Mesenchymal stem cell (in vitro differentiated cells and primary cell): ENCODE measurements at regions not wholly inside any gene's neighbourhood (a gene's known extent, or its start where the extent isn't known, plus 50 kb on each side); places are given as distances from the start of the nearest gene placed in this dataset.
"Not testable (repeated sequence)": the region's sequence is repeated elsewhere in the genome, so short reads cannot be mapped to it uniquely, and the experiment has no call there.

Experiments used
- DNase-seq: peaks from one replicate; pipeline ENCODE4 v3.0.0-alpha.2; 2013
- H2AFZ ChIP-seq: one replicate; pipeline ENCODE4 v1.6.1; 2013; ENCODE audit warnings: low read depth, mild to moderate bottlenecking, control low read depth, inconsistent platforms, low read length, moderate library complexity
- H2AK5ac ChIP-seq: 2 replicates; pipeline ENCODE4 v1.6.1; 2013; ENCODE audit warnings: low read length, moderate library complexity, mild to moderate bottlenecking, inconsistent platforms; ENCODE audit not compliant: severe bottlenecking
- H2BK120ac ChIP-seq: one replicate; pipeline ENCODE4 v1.6.1; 2013; ENCODE audit warnings: low read depth, mild to moderate bottlenecking, inconsistent platforms, low read length, moderate library complexity
- H2BK12ac ChIP-seq, 2 experiments: one replicate each; pipeline ENCODE4 v1.6.1; 2013; ENCODE audit warnings: inconsistent platforms in 2 of 2, low read length in 2 of 2, mild to moderate bottlenecking in 2 of 2, moderate library complexity in 2 of 2, control low read depth in 1 of 2
- H2BK15ac ChIP-seq: one replicate; pipeline ENCODE4 v1.6.1; 2013; ENCODE audit warnings: mild to moderate bottlenecking, low read depth, inconsistent platforms; ENCODE audit not compliant: poor library complexity, severe bottlenecking
- H2BK5ac ChIP-seq: 2 replicates; pipeline ENCODE4 v1.6.1; 2013; ENCODE audit warnings: low read depth, mild to moderate bottlenecking, low read length, control low read depth, inconsistent platforms; ENCODE audit not compliant: poor library complexity, severe bottlenecking
- H3K14ac ChIP-seq, 2 experiments: one replicate each; pipeline ENCODE4 v1.6.1; 2013; ENCODE audit warnings: inconsistent platforms in 2 of 2, low read length in 2 of 2, control low read depth in 1 of 2, mild to moderate bottlenecking in 1 of 2, moderate library complexity in 1 of 2
- H3K18ac ChIP-seq, 2 experiments: one replicate each; pipeline ENCODE4 v1.6.1; 2013; ENCODE audit warnings: inconsistent platforms in 2 of 2, low read length in 2 of 2, control low read depth in 1 of 2, low read depth in 1 of 2, mild to moderate bottlenecking in 1 of 2
- H3K23ac ChIP-seq, 2 experiments: one replicate each; pipeline ENCODE4 v1.6.1; 2013; ENCODE audit warnings: inconsistent platforms in 2 of 2, low read length in 2 of 2, mild to moderate bottlenecking in 2 of 2, moderate library complexity in 2 of 2, control low read depth in 1 of 2
- H3K27ac ChIP-seq: 2 replicates; pipeline ENCODE4 v1.5.1; 2013; ENCODE audit warnings: mild to moderate bottlenecking, moderate library complexity, low read length, control low read depth, inconsistent platforms; ENCODE audit not compliant: poor library complexity, severe bottlenecking
- H3K27me3 ChIP-seq, 2 experiments: 2 replicates each; pipeline versions ENCODE4 v1.6.1 to v1.7.0; 2013; ENCODE audit warnings: low read length in 2 of 2, mild to moderate bottlenecking in 2 of 2, moderate library complexity in 2 of 2, control low read depth in 1 of 2, inconsistent platforms in 1 of 2; ENCODE audit not compliant: control insufficient read depth in 1 of 2, insufficient read depth in 1 of 2
- H3K36me3 ChIP-seq, 2 experiments: 2 replicates each; pipeline versions ENCODE4 v1.6.1 to v1.7.0; 2013; ENCODE audit warnings: low read length in 2 of 2, control low read depth in 1 of 2, inconsistent platforms in 1 of 2, low read depth in 1 of 2, mild to moderate bottlenecking in 1 of 2; ENCODE audit not compliant: insufficient read depth in 2 of 2, control insufficient read depth in 1 of 2
- H3K4ac ChIP-seq, 2 experiments: one replicate each; pipeline ENCODE4 v1.6.1; 2013; ENCODE audit warnings: inconsistent platforms in 2 of 2, low read length in 2 of 2, mild to moderate bottlenecking in 2 of 2, moderate library complexity in 2 of 2, control low read depth in 1 of 2, low read depth in 1 of 2
- H3K4me1 ChIP-seq: 2 replicates; pipeline ENCODE4 v1.6.1; 2013; ENCODE audit warnings: low read depth, low read length, control low read depth; ENCODE audit not compliant: control insufficient read depth, insufficient read depth
- H3K4me2 ChIP-seq: 2 replicates; pipeline ENCODE4 v1.6.1; 2013; ENCODE audit warnings: low read length, mild to moderate bottlenecking, inconsistent platforms; ENCODE audit not compliant: poor library complexity, severe bottlenecking
- H3K4me3 ChIP-seq, 2 experiments: 2 replicates each; pipeline versions ENCODE4 v1.5.1 to v1.7.0; 2013; ENCODE audit warnings: low read length in 2 of 2, mild to moderate bottlenecking in 2 of 2, control low read depth in 1 of 2, low read depth in 1 of 2; ENCODE audit not compliant: insufficient read depth in 1 of 2
- H3K79me1 ChIP-seq: replicated peaks from 2 replicates; pipeline ENCODE4 v1.6.1; 2013; ENCODE audit warnings: mild to moderate bottlenecking, control low read depth, low read length, inconsistent platforms; ENCODE audit not compliant: poor library complexity, severe bottlenecking
- H3K9ac ChIP-seq: 2 replicates; pipeline ENCODE4 v1.7.0; 2013; ENCODE audit warnings: mild to moderate bottlenecking, low read length, moderate library complexity
- H3K9me3 ChIP-seq: 2 replicates; pipeline ENCODE4 v1.7.0; 2013; ENCODE audit warnings: mild to moderate bottlenecking, low read length; ENCODE audit not compliant: control insufficient read depth
- H4K8ac ChIP-seq: one replicate; pipeline ENCODE4 v1.6.1; 2013; ENCODE audit warnings: inconsistent platforms, mild to moderate bottlenecking, low read length, moderate library complexity
- H4K91ac ChIP-seq: one replicate; pipeline ENCODE4 v1.6.1; 2013; ENCODE audit warnings: mild to moderate bottlenecking, low read length, inconsistent platforms
- WGBS: methylation state at CpG from one replicate; pipeline ENCODE4 v1.1.7; 2013; ENCODE audit warnings: mixed read lengths; 5-methylcytosine and 5-hydroxymethylcytosine counted together

GRCh38 chr6:121680058-121680457 is 244.6 kb downstream of the GJA1 start:
- Histone ChIP-seq H3K27me3 (no peaks in the 10 kb centered on the region), H2BK12ac (no peak overlapping the region), H2AFZ (no peak overlapping the region), H4K8ac (no peak overlapping the region), H2BK5ac (no peak overlapping the region), H3K14ac (no peak overlapping the region), H3K4me1 (no peaks in the 10 kb centered on the region), H2AK5ac (no peak overlapping the region), H3K4ac (no peak overlapping the region), H2BK15ac (no peak overlapping the region), H3K9me3 (no peaks in the 10 kb centered on the region), H3K23ac (no peak overlapping the region), H3K4me2 (no peak overlapping the region), H3K79me1 (no peaks in the 10 kb centered on the region), H4K91ac (no peak overlapping the region), H3K9ac (no peak overlapping the region), H3K36me3 (no peaks in the 10 kb centered on the region), H3K18ac (no peak overlapping the region), H3K4me3 (no peak overlapping the region), H2BK120ac (no peak overlapping the region), H3K27ac (no peak overlapping the region)
- DNase-seq = no peak
- WGBS = 93% methylated on average over 8 of the region's 9 CpGs

- no peak overlapping the region for H3K4ac ChIP-seq
- no peak overlapping the region for H2AK5ac ChIP-seq
These were observed 247.2 kb downstream of the GJA1 start for GRCh38 chr6:121682666-121683065.

GRCh38 chr6:121685806-121686205 is 250.4 kb downstream of the GJA1 start:
- DNase-seq, H2AFZ ChIP-seq, H3K23ac ChIP-seq, H4K8ac ChIP-seq, H3K4me1 ChIP-seq, H2BK12ac ChIP-seq, H3K36me3 ChIP-seq, H3K14ac ChIP-seq, H3K9me3 ChIP-seq, H2BK120ac ChIP-seq, H3K4me3 ChIP-seq, H2BK15ac ChIP-seq, H3K27ac ChIP-seq, H2BK5ac ChIP-seq, H3K27me3 ChIP-seq, H3K4me2 ChIP-seq, H2AK5ac ChIP-seq, H3K79me1 ChIP-seq, H3K9ac ChIP-seq, H3K18ac ChIP-seq, H3K4ac ChIP-seq, H4K91ac ChIP-seq: not testable (repeated sequence)
- WGBS = 92% methylated on average over 9 of the region's 10 CpGs

More at GRCh38 chr6:121682666-121683065, 247.2 kb downstream of the GJA1 start:
- Histone ChIP-seq H2BK5ac (no peak overlapping the region), H2BK15ac (no peak overlapping the region), H3K36me3 (no peaks in the 10 kb centered on the region), H2BK120ac (no peak overlapping the region), H3K79me1 (no peaks in the 10 kb centered on the region), H2AFZ (no peak overlapping the region), H3K27me3 (no peaks in the 10 kb centered on the region), H3K23ac (no peak overlapping the region), H4K8ac (no peak overlapping the region), H3K4me3 (no peak overlapping the region), H2BK12ac (no peak overlapping the region), H3K27ac (no peak overlapping the region), H3K9me3 (no peaks in the 10 kb centered on the region), H3K14ac (no peak overlapping the region), H3K18ac (no peak overlapping the region), H4K91ac (no peak overlapping the region), H3K9ac (no peak overlapping the region), H3K4me2 (no peak overlapping the region), H3K4me1 (no peaks in the 10 kb centered on the region)
- WGBS = 99% methylated on average over 25 of the region's 25 CpGs
- DNase-seq = no peak

- no peaks in the 10 kb centered on the region for H3K4me1 ChIP-seq
- H3K4ac ChIP-seq = no peak overlapping the region
- WGBS = 83% methylated on average over 27 of the region's 29 CpGs
- H3K79me1 ChIP-seq = no peaks in the 10 kb centered on the region
- no peak overlapping the region for H3K27ac ChIP-seq
- no peak overlapping the region for H3K18ac ChIP-seq
- H4K8ac ChIP-seq = no peak overlapping the region
- peak overlapping the region; percentile 13 for H4K91ac ChIP-seq
- no peak overlapping the region for H3K23ac ChIP-seq
- no peaks in the 10 kb centered on the region for H3K27me3 ChIP-seq
- no peak overlapping the region for H3K9ac ChIP-seq
- no peak overlapping the region for H2BK120ac ChIP-seq
- no peaks in the 10 kb centered on the region for H3K36me3 ChIP-seq
- no peak overlapping the region for H2BK15ac ChIP-seq
- H3K4me2 ChIP-seq = no peak overlapping the region
- DNase-seq = no peak
- no peak overlapping the region for H2AK5ac ChIP-seq
- H3K9me3 ChIP-seq = no peaks in the 10 kb centered on the region
- H2BK12ac ChIP-seq = peak overlapping the region in 1 of 2 experiments; percentile 21
- no peak overlapping the region for H2BK5ac ChIP-seq
- H3K4me3 ChIP-seq = peak overlapping the region in 1 of 2 experiments; percentile 2
- H3K14ac ChIP-seq = no peak overlapping the region
- no peak overlapping the region for H2AFZ ChIP-seq
These were observed 251.2 kb downstream of the GJA1 start for GRCh38 chr6:121686611-121687023.
